Prostate gland (tissue), 2 donors: ENCODE measurements at regions not wholly inside any gene's neighbourhood (a gene's known extent, or its start where the extent isn't known, plus 50 kb on each side); places are given as distances from the start of the nearest gene placed in this dataset.

Experiments used
- DNase-seq: peaks from one replicate; pipeline ENCODE4 v3.0.0-alpha.2; 2019; ENCODE audit warnings: low spot score
- H3K27ac ChIP-seq, 2 donors: fragments of 200-600 bp; sonication (generic); 2 replicates each; pipeline ENCODE4 v1.5.1; 2017 to 2019
- H3K27me3 ChIP-seq: fragments of 200-600 bp; sonication (generic); replicated peaks from 2 replicates; pipeline ENCODE4 v1.5.1; 2019; ENCODE audit not compliant: insufficient read depth
- H3K36me3 ChIP-seq, 2 donors: fragments of 200-600 bp; sonication (generic); 1 replicate in 1 of 2; 2 replicates in 1 of 2; pipeline versions ENCODE4 v1.5.1 to v1.8.1; 2017 to 2019
- H3K4me1 ChIP-seq: fragments of 200-600 bp; sonication (generic); replicated peaks from 2 replicates; pipeline ENCODE4 v1.5.1; 2019
- H3K4me3 ChIP-seq, 2 donors: fragments of 200-600 bp; sonication (generic); 2 replicates each; pipeline ENCODE4 v1.5.1; 2017 to 2019
- H3K9me3 ChIP-seq: fragments of 200-600 bp; sonication (generic); 2 replicates; pipeline ENCODE4 v1.5.1; 2017
- CTCF ChIP-seq, 4 experiments: fragments of 200-600 bp in 2 of 4; fragments of 450-650 bp in 2 of 4; sonication (generic) in 2 of 4; IDR thresholded peaks; 1 replicate in 3 of 4; 2 replicates in 1 of 4; pipeline ENCODE4 v1.5.1; 2016 to 2019; ENCODE audit warnings: antibody characterized with exemption in 4 of 4, mild to moderate bottlenecking in 2 of 4, moderate library complexity in 2 of 4
- POLR2A ChIP-seq: fragments of 450-650 bp; IDR thresholded peaks from one replicate; pipeline ENCODE4 v1.6.1; 2016; ENCODE audit warnings: antibody characterized with exemption, mild to moderate bottlenecking
- POLR2AphosphoS5 ChIP-seq: sonication (generic); formaldehyde crosslinking; IDR thresholded peaks from one replicate; pipeline ENCODE4 v1.6.1; 2017; ENCODE audit warnings: antibody characterized with exemption
- WGBS: methylation state at CpG from one replicate; pipeline ENCODE4 v1.1.5; 2018; 5-methylcytosine and 5-hydroxymethylcytosine counted together
- intact Hi-C: fragments of 100-400 bp; cut with DNase I; formaldehyde crosslinking; loops from one replicate; pipeline ENCODE4 v1.14.2; 2022

- TF ChIP-seq POLR2A (no peak), CTCF (IDR thresholded peaks at IDR 0.05) (no peak), POLR2AphosphoS5 (no peak)
- 89% methylated on average over 2 of the region's 2 CpGs for WGBS
- H3K4me1 ChIP-seq: no peaks in the 10 kb centered on the region
Measured at GRCh38 chr11:92775003-92775676, 194.3 kb upstream of the MTNR1B start.

GRCh38 chr11:92776676-92777075, 192.8 kb upstream of the MTNR1B start:
- H3K4me1 ChIP-seq: no peaks in the 10 kb centered on the region
- no peaks in the 10 kb centered on the region for H3K27me3 ChIP-seq
- H3K27ac ChIP-seq: no peak overlapping the region
- no peaks in the 10 kb centered on the region for H3K9me3 ChIP-seq
- H3K4me3 ChIP-seq: no peak overlapping the region
- no peak for TF ChIP-seq CTCF (IDR thresholded peaks at IDR 0.05)
- TF ChIP-seq POLR2AphosphoS5: no peak
- TF ChIP-seq POLR2A: no peak
- 62% methylated on average over 2 of the region's 2 CpGs for WGBS
- no peaks in the 10 kb centered on the region for H3K36me3 ChIP-seq
- no peak for DNase-seq
- intact Hi-C loops: no loop called here

More at GRCh38 chr11:92775003-92775676, 194.3 kb upstream of the MTNR1B start:
- Histone ChIP-seq H3K27me3 (no peaks in the 10 kb centered on the region), H3K36me3 (no peaks in the 10 kb centered on the region), H3K27ac (no peak overlapping the region), H3K9me3 (no peaks in the 10 kb centered on the region), H3K4me3 (no peak overlapping the region)
- no peak for DNase-seq
- intact Hi-C loops: no loop called here

GRCh38 chr11:92779746-92780145, 189.7 kb upstream of the MTNR1B start:
- TF ChIP-seq CTCF (IDR thresholded peaks at IDR 0.05) (no peak), POLR2A (no peak), POLR2AphosphoS5 (no peak)
- no peak overlapping the region for H3K4me3 ChIP-seq
- no peaks in the 10 kb centered on the region for H3K9me3 ChIP-seq
- no peak for DNase-seq
- intact Hi-C loops: no loop called here
- H3K36me3 ChIP-seq: no peaks in the 10 kb centered on the region
- H3K27me3 ChIP-seq: no peaks in the 10 kb centered on the region
- WGBS: 96% methylated on average over 5 of the region's 5 CpGs
- H3K4me1 ChIP-seq: no peaks in the 10 kb centered on the region
- H3K27ac ChIP-seq: no peak overlapping the region

GRCh38 chr11:92781151-92781550, 188.3 kb upstream of the MTNR1B start:
- Histone ChIP-seq H3K4me1 (no peaks in the 10 kb centered on the region), H3K4me3 (no peak overlapping the region), H3K27ac (no peak overlapping the region), H3K36me3 (no peaks in the 10 kb centered on the region), H3K27me3 (no peaks in the 10 kb centered on the region), H3K9me3 (no peaks in the 10 kb centered on the region)
- TF ChIP-seq POLR2AphosphoS5 (no peak), CTCF (IDR thresholded peaks at IDR 0.05) (no peak), POLR2A (no peak)
- WGBS: 98% methylated on average over 8 of the region's 8 CpGs
- intact Hi-C loops: no loop called here
- no peak for DNase-seq

GRCh38 chr11:92782806-92783205, 186.6 kb upstream of the MTNR1B start:
- WGBS: 86% methylated on average over 5 of the region's 5 CpGs
- TF ChIP-seq POLR2A (no peak), CTCF (IDR thresholded peaks at IDR 0.05) (no peak), POLR2AphosphoS5 (no peak)
- Histone ChIP-seq H3K36me3 (no peaks in the 10 kb centered on the region), H3K27ac (no peak overlapping the region), H3K27me3 (no peaks in the 10 kb centered on the region), H3K4me1 (no peaks in the 10 kb centered on the region), H3K4me3 (no peak overlapping the region), H3K9me3 (no peaks in the 10 kb centered on the region)
- intact Hi-C loops: no loop called here
- DNase-seq: no peak
